HL-60/S4 (cell line): ENCODE measurements at regions not wholly inside any gene's neighbourhood (a gene's known extent, or its start where the extent isn't known, plus 50 kb on each side); places are given as distances from the start of the nearest gene placed in this dataset.

ENCODE experiments used
- in situ Hi-C: fragments of 300-500 bp; cut with MboI; formaldehyde crosslinking; loops from 2 replicates; pipeline ENCODE4 v1.14.3; 2022; ENCODE audit warnings: low sequenced_read_pairs

DNA sequence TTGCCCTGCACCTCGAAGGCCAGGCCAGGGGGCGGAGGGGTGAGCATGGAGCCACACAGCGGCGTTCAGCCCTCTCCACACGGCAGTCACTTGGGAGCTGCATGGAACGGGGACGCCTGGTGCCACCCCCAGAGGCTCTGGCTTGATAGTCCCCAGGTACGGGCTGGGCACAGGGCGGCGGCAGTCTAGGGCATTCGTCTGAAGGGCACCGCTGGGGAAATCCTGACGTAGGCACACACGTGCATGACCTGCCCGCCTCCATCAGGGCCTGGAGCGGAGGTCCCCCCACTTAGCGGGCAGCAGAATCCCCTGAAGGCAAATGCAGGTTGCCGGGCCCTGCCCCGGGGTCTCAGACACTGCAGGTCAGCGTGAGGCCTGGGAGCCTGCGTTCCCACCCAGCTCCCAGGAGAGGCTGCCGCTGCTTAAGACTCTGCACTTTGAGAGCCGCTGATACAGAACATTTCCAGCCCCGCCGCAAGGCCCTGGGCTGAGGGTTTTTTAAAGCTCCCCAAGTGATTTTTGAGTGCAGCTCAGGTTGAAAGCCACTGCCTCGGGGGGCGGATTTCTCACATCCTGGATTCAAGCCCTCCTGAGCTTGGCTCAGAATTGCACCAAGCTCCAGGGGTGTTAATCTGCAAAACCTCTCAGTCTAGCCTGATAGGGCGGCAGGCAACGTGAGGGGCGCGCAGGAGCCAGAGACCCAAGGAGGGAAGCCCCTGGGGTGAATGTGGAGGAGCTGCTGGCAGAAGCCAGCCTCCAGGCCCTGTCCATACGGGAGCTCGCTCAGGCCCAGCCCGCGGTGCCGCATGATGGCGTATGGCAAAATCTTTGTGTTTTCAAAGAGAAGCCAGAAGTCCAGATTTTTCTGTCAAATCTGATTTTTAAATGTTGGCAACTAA is 182.3 kb upstream of the GSE1 start:
- in situ Hi-C loops, result no loop called here

DNA sequence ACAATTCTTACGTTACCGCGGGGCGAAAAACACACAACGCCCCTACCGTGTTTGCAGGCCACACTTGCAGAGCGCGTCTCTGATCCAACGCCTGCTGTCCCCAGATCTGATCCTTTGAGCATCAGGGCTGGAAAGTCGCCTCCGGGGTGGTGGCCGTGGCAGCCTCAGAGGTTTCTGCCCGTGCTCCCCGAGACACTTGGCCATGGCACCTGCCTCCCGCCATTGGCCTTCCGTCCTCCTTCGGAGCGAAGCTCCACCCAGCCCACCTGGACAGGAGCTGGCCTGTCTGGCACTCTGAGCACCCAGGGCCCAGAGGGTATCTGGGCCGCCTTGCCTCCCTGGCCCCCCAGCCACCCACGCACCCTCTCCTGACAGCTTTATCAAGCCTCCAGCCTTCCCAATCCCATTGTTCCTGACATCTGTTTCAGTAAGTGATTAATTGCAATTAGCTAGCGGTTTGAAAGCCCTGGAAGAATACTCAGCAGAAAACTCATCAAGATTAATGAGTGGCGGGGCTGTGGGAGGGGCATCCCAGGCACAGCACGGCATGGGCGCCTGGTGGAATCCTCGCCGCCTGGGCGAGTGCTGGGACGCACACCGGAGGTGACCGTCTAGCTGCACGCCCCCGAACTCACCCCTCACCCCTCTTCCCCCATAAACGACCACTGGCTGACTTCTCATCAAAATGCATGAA is 181.5 kb upstream of the GSE1 start:
- in situ Hi-C loops, result no loop called here

DNA sequence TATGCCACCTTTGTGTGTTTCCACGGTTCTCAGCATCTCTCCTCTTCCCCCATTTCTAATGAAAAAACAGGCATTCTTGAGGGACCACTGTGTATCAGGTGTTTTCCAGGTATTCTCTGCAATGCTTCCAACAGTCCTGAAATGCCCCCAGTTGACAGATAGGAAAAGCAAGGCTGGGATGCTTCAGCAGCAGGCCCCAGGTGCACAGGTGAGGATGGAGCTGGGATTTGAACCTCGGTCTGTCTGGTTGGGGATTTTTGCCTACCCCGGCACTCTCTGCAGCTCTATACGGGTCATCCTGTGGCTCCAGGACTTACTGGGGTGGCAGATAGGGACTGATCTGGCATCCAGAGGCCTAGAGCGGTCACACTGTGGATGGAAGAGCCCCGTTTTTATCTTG is 180.5 kb upstream of the GSE1 start:
- in situ Hi-C loops, result no loop called here

DNA sequence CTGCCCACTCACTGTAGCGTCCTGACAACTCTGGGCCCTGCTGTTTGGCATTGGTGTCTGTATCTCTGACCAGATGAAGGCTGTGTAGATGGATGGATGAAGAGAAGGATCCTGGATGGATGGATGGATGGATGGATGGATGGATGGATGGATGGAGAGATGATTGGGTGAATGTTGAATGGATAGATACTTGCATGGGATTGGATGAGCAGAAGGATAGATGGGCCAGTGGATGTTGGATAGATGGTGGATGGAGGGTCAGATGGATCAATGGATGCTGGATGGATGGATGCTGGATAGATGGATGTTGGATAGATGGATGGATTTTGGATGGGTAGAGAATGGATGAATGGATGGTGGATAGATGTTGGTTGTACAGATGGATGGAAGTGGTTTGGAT is 179.6 kb upstream of the GSE1 start:
- in situ Hi-C loops, result no loop called here

DNA sequence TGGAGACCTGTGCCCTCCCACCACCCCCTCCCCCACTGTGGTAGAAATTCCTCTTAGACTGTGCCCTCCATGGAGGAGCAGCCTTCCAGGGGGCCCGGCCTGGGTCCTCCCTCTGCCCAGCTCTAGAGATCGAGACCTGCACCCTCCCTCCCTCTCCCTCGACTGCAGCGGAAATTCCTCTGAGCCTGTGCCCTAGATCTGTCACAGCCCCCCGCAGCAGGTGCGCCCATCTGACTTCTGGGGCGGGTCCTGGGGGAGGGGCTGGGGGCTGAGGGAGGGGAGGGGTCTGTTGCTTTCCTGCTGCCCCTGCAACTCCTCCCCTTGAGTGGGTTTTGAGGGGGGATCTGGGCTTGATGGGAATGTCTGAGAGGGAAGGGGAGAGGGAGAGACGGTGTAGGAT is 177.8 kb upstream of the GSE1 start:
- in situ Hi-C loops, result no loop called here

DNA sequence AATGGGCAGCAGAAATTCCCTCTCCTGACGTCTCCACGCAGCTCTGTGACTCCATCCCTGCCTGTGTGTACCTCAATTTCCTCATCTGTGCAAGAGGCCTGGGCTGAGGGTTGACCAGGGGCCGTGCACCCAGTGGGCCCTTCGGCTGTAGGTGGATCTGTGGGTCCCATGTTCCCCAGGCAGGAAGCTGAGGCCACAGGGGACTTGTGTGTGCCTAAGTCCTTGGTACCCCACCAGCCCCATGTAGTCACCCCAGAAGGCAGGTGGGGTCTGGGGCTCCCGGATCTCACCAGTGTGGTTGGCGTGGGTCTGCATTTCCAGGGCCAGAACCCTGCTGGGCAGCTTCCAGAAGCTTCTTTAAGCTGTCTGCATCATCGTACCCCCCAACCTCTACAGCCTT is 177.4 kb upstream of the GSE1 start:
- in situ Hi-C loops, result no loop called here

DNA sequence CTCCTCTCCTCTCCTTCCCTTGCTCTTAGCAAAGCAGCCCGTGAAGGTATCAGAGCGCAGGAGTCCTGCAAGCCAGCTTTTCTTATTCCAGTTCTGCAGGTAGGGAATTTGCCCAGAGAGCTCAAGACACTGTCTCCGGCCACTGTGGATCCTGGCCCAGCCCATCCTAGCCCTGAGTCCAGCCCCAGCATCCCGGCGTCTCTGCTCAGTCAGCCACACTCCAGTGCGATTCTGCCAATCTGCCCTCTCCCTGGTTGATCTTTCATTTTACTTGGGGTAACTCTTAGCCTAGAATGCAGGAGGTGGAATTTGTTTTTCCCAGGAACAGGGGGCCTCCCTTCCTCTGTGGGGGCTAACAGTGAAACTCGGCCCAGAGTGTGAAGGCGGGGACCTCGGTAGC is 176.9 kb upstream of the GSE1 start:
- in situ Hi-C loops, result no loop called here

DNA sequence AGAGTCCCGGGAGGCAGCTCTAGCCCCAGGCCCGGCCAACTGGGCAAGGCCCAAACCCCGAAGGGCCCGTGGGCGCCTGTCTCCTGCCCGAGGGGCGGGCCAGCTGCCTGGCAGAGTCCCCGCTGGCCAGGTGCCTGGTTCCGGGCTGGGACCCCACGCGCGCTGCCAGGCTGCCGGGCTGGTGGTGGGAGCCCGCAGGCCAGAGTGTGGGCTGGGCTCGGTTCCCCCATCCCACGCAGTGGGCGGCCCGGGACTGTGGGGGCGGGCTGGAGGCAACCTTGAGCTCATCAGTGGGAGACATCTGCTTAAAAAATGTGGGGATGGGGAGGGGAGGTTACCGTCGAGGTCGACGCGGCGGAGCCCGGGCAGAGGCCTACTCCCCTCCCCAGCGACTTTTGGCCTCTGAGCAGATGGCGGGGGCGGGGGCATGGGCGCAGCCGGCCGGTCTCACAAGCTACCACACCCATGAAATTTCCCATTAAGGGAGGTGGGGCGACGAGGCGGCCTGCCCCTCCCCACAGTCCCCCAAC is 176.4 kb upstream of the GSE1 start:
- in situ Hi-C loops, result no loop called here

DNA sequence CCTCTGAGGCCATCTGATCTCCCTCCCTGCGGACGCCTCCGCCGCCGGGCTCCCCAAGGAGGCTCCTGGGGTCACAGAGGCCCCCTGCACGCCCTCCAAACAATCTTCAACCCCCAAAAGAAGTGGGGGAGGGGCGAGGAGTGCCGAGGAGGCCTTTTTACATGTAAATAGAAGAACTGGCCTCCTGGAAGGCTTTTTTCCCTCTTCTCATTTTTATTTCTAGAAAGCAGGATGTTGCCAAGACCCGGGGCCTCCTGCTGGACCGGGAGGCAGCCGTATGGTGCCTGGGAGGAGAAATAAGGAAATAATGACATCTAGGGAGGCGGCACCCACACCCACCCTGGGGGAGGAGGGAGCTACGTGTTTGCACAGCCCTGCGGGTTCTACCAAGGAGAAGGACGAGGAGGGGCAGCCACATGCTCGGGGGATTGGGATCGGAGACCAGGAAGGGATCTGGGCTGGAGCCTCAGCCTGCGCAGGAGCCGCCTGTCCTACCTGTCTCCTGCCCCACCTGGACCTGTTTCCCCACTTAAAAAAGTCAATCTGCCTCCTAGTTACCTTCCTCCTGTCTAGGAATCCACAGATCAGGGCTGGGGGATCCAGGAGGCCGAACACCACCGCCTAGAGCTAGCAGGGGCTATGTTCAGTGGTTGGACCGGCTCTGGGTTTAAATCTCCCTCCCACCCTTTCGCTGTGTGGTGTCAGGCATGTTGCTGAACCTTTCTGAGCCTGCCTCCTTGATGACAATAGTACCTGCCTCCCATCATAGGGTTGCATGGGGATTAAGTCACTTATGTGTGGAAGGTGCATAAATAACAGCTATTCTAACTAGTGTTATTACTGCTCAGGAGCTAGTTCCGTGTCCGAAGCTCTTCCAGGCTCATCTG is 175.7 kb upstream of the GSE1 start:
- in situ Hi-C loops, result no loop called here

DNA sequence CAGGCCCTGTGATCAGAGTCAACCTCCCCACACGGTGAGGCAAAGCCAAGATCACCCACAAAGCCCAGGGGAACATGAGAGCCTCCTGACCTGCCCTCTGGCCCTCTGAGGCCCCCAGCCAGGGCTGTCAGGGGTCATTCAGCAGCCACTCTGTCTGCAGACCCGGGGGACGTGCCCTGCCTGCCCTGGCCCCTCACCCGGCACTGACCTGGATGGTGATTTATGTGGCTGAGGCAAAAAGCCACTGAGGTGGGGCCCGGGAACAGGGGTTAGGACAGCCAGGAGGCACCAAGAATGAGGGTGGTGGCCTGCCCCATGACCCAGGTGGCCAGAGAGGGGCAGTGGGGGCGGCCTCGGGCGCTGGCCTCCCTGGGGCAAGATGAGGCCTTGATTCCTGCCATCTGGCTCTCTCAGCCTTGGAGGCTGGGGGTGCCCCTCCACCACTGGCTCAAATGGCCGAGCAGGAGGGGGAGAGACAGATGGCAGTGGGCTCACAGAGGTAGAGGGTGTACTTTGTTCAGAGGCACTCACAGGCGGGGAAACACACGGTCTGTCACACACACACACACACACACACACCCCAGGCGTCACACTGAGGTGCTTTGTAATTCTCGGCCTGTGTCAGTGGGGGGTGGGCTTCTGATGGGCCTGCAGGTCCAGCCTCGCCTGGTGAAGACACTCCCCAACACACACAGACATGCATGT is 174.0 kb upstream of the GSE1 start:
- in situ Hi-C loops, result no loop called here

DNA sequence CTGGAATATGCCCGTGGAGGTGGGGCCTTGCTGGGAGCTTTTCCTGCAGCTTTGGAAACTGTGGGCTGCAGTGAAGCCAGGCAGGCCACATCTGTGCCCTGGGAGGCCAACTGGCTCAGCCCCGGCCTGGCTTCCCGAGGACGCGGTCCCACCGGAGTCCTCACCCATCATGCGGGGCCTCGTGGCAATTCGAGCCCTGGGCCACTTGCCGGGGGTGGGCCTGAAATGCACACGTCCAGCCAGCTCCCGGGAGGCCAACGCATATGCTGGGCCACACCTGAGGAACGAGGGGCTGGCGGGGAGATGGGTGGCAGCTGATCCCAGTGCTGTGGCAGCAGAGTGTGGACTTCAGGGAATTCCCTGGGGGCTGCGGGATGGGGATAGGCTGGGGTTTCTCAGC is 172.4 kb upstream of the GSE1 start:
- in situ Hi-C loops, result loop anchor here (5.0 kb wide), 1 partner anchor 167 kb away; no protein-coding TSS in a partner anchor

DNA sequence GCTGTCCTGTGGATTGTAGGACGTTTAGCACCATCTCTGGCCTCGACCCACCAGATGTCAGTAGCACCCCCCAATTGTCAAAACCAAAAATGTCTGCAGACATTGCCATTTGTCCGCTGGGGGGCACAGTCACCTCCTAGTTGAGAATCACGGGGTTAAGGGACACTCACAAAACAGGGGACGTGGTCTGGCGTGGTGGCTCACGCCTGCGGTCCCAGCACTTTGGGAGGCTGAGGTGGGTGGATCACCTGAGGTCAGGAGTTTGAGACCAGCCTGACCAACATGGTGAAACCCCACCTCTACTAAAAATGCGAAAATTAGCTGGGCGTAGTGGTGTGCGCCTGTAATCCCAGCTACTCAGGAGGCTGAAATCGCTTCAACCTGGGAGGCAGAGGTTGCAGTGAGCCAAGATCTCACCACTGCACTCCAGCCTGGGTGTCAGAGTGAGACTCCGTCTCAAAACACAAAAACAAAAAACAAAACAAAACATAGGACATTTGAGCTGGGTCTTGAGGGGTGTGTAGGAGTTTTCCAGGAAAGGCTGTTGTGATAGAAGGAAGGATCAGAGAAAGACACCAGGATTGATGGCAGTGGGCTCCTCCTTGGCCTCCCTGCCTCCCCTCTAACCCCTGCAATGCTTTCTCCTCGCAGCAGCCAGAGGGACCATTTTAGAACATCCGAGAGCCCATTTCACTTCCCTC is 171.8 kb upstream of the GSE1 start:
- in situ Hi-C loops, result loop anchor here (5.0 kb wide), 1 partner anchor 166 kb away; no protein-coding TSS in a partner anchor

DNA sequence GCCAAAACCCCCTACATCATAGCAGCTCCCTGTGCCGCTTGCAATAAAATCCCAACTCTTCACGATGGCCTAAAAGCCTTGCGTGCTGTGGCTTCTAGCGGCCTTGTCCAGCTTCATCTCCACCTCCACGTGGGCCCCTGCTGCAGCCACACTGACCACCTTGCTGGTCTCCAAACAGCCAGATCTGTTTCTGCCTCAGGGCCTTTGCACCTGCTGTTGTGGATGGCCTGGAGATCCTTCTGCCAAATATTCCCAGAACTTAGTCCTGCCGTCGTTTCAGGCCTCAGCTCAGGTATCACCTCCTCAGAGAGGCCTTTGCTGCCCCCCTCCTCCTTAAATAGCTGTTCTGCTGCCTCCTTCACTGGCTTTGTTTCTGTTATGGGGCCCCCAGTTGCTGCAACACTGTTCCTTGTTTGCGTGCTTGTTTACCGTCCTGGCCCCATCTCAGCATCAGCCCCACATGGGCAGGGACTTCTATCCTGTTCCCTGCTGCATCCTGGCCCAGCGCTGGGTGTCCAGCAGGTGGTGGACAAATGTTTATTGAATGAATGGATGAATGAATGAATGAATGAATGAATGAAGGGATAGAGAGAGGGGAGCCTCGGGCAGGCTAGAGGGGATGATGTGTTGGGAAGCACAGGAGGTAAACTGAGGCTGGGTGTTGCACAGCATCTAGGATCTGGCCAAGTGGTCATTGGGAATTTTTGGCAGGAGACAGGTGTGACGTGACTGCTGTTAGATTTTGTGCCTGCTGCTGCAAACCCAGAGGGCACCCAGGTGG is 171.0 kb upstream of the GSE1 start:
- in situ Hi-C loops, result loop anchor here (5.0 kb wide), 1 partner anchor 165 kb away; no protein-coding TSS in a partner anchor

DNA sequence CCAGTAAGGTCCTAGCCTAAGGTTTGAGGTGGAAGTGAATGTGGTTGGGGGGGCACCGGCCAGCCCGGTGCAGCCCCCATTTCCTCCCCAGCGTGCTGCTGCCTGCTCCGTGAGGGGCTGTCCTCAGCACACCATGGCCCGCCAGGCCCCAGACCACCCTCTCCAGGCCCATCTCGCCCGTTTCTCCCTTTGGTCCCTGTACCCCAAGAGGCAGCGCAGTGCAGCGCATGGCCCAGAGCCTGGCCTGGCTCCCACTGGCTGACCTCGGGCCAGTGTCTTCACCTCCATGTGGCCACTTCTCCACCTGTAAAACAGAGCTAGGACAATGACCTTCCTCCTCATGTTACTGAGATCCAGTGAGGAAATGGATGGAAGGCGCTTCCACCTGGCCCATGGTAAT is 170.0 kb upstream of the GSE1 start:
- in situ Hi-C loops, result loop anchor here (5.0 kb wide), 1 partner anchor 164 kb away; no protein-coding TSS in a partner anchor

DNA sequence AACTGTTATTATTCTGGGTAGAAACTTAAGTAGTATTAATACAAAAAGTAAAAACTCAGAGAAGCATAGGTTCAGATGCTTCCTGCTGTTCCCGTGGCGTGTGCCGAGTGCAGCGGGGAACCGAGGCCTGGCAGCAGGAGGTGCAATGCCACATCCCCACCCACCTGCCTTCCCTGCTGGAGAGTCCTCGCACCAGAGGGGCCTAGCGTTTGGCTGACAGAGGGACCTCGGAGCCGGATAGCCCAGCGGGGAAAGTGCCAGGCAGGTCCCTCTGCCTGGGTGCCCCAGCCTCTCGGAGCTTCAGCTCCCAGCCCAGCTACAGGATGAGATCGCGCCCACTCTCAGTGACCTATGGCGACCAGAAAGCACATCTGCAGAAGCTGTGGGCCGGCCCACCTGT is 169.6 kb upstream of the GSE1 start:
- in situ Hi-C loops, result loop anchor here (5.0 kb wide), 1 partner anchor 164 kb away; no protein-coding TSS in a partner anchor

DNA sequence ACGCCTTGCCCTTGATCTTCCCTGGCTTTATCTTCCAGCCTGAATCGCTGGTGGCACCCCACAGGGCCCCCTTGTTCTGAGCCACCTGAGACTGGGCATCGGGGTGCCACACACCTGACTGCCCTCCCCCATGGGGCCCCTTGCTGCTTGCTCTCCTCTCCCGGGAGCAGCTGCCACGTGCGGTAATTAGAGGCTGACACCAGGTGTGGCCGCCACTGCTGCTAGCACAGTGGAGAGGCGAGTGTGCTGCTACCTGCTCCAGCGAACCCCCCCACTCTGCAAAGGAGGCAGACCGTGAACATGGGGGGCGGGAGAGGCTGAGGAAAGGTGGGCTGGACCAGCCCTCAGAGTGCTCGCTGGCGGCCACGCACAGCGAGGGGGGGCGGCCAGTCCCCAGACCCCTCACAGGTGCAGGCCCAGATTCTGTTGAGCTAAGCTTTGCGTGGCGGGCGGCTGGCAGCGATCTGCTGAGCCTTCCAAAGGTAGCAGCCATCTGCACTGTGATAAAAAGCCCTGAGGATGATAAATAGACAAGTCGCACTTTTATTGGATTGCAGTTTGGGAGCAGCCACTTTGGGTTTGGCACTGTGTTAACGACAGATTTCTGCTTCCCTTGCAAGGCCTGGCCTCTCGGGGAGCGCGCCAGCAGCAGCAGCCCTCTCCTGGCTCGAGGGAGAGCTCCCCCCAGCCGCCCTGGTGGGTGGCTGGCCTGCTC is 167.9 kb upstream of the GSE1 start:
- in situ Hi-C loops, result no loop called here

DNA sequence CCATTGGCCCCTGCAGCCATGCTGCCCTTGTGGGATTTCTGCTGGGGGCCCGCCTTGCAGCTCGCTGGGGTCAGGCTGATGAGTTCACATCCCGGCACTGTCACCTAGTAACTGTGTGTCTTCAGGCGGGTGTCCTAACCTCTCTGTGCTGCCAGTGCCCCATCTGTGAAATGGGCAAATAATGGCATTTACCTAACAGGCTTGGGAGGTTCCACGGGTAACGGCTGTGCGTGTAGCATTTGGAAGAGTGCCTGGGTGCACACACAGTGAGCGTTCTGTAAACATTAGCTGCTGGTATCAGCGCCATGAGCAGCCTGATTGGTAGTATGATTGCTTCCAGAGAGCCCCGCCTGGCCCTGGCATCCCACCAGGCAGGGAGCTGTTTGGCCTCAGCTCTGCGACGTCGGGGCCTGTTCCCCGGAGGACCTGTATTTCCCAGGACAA is 167.3 kb upstream of the GSE1 start:
- in situ Hi-C loops, result no loop called here
